HG03457 (cell line): ENCODE measurements at regions not wholly inside any gene's neighbourhood (a gene's known extent, or its start where the extent isn't known, plus 50 kb on each side); places are given as distances from the start of the nearest gene placed in this dataset.
A peak's percentile ranks its signal among the peaks of the same experiment; 100 is the strongest.
"Not testable (repeated sequence)": the region's sequence is repeated elsewhere in the genome, so short reads cannot be mapped to it uniquely, and the experiment has no call there.

ENCODE experiments used
- ATAC-seq: cut with Tn5 transposase; IDR thresholded peaks from one replicate; pipeline ENCODE4 v1.9.1; 2021; ENCODE audit warnings: moderate number of reproducible peaks; ENCODE audit not compliant: unreplicated experiment

GRCh38 chr6:179340-179950 is 112.8 kb upstream of the DUSP22 start:
- ATAC-seq: no peak

DNA sequence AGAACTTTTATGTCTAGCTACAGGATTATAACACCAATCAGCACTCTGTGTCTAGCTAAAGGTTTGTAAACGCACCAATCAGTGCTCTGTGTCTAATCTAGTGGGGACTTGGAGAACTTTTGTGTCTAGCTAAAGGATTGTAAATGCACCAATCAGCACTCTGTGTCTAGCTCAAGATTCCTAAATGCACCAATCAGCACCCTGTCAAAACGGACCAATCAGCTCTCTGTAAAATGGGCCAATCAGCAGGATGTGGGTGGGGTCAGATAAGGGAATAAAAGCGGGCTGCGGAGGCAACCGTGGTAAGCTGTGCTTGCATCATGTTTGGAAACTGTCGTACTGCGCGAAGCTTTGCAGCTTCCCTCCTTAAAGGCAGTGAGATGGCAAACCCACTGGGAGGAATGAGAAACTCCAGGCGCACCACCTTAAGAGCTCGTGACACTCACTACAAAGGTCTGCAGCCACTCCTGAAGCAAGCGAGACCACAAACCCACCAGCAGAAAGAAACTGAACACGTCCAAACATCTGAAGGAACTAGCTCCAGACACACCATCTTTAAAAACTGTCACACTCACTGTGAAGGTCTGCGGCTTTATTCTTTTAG is 112.1 kb upstream of the DUSP22 start:
- ATAC-seq: not testable (repeated sequence)

DNA sequence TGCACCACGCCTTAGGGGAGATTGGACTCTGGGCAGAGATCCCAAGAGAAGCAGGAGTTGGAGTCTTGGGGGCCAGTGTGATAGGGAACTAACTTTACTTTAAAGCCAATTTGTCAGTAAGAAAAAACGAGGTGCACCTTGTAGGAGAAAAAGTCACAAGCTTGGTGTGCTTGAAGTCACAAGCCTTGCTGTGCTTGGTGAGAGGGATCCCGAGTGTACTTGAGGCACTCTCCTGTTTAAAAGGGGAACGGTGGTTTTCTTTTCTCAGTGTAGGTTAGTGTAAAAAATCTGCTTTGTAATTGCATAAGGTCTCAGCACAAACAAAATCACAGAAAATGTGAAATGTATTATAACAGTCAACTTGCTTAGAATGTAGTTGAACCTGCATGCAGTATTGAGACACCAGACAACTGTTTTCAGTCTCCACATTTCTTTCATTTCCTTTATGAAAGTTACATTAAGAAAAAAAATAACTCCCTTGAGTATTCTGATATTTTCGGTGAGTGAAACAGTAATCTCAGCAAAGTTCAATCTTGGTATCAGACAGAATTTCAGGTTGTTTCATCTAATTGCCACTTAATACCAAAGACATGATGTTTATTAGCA is 111.1 kb upstream of the DUSP22 start:
- ATAC-seq: no peak

- ATAC-seq: no peak
Observed at GRCh38 chr6:183668-184067, 108.6 kb upstream of the DUSP22 start.

DNA sequence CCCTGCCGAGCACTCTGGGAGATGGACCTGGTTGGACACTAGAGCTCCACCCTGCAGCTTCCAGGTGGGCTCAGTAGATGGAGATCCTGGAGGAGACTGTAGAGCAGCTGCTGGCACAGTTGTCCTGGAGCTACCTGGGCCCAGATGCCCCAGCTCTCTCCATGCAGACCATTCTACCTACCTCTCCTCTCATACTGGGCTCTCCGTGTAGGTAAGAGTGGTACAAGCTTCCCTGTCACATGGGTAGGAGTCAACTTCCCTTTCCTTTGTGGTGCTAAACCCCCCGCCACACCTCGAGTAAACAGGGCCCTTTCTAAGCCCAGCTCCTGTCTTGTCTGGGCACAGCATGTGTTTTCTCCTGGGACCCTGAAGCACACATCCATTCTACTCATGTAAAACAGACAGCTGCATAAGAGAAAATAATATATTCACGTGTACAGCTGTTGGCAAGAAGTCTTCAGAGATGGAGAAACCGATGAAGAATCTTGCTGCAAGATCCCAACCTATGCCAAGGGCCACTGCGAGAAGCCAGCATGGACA is 108.1 kb upstream of the DUSP22 start:
- no peak for ATAC-seq

- ATAC-seq: no peak
Observed at GRCh38 chr6:186340-186965, 105.8 kb upstream of the DUSP22 start.

GRCh38 chr6:187210-187861 is 105.0 kb upstream of the DUSP22 start:
- ATAC-seq: no peak

- ATAC-seq: peak; percentile 50
Observed at GRCh38 chr6:188821-189655, 103.2 kb upstream of the DUSP22 start.

- ATAC-seq: no peak
Observed at GRCh38 chr6:189676-190075, 102.6 kb upstream of the DUSP22 start.

- ATAC-seq: no peak
Observed at GRCh38 chr6:190596-191395, 101.5 kb upstream of the DUSP22 start.

GRCh38 chr6:191487-192312 is 100.6 kb upstream of the DUSP22 start:
- ATAC-seq: no peak

- no peak for ATAC-seq
Observed at GRCh38 chr6:192313-192664, 100.0 kb upstream of the DUSP22 start.

DNA sequence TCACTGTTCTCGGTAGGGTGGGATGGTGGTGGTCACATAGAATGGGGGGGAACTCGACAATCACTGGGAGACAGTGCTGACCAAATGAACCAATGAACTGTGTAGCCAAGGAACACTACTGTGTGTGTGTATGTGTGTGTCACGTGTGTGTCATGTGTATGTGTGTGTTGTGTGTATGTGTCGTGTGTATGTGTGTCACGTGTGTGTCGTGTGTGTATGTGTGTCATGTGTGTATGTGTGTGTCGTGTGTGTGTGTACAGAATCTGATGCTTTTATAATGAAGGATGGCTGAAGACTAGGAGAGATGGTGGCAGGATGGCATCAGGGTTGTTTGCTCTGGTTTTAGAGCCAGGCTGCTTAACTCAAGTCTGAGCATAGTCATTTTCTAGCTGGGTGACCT is 99.1 kb upstream of the DUSP22 start:
- no peak for ATAC-seq

DNA sequence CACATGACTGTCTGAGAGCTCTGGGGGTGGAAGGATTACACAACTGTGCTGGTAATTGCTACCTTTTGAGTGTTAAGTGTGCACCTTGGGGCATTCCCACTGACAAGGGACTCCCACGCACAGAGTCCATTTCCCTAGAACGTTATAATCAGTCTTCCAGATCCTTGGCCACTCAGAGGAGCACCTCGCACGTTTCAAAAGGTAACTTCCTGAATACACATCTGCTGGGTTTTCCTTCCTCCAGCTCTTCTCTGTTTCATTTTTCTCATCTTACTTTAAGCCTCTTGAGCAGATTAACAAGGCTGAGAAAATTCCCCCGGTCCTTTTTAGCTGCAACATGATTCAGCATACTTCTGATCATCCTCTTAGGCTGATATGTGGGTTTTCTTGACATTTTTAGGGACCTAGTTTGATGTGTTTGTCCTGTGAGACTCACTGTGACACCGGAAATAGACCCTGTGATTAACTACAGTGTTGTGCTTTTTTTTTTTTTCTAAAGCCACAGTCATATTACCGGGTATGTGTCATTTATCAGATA is 98.4 kb upstream of the DUSP22 start:
- no peak for ATAC-seq

DNA sequence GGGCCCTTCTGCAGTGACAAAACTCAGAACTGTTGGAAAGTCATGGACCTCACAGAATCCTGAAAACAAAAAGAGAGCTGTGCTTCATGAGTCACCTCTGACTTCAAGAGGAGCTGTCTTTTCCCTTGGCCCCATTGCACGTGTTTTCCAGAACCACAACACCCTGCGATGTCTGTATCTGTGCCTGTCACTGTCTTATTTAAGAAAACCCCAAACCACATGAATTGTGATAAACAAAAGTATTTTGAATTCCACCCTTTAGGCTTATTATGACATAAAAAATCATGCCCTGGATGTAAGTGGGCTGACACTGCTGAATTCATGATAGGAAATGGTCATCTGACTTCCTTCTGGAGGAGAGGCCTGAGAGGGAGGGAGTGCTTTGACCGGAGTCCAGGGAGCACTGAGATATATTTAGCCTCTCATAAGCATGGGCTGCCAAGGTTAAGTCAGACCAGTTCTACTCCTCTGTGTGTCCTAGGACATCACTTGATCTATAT is 96.4 kb upstream of the DUSP22 start:
- no peak for ATAC-seq

GRCh38 chr6:196543-196942 is 95.7 kb upstream of the DUSP22 start:
- ATAC-seq: no peak

- ATAC-seq: no peak
Observed at GRCh38 chr6:203661-204060, 88.6 kb upstream of the DUSP22 start.

DNA sequence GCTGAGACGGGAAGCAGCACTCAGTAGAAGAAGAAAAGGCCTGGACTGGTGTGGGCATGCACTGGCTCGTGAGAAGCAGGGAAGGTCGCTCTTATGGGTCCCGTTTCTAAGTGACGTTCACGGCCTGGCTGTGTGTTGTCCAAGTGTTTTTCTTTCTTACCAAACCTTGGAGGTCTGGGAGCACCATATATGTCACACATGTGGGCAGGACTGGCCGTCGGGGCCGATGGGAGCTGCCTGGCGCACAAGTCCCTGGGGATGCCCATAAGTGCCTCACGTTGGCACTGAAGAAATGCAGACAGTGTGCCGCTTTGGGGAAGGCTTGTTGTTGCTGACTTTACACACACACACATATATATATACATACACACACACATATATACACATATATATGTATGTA is 86.0 kb upstream of the DUSP22 start:
- ATAC-seq: no peak
